AG09309 (cell line): ENCODE measurements at regions not wholly inside any gene's neighbourhood (a gene's known extent, or its start where the extent isn't known, plus 50 kb on each side); places are given as distances from the start of the nearest gene placed in this dataset.
"Not testable (repeated sequence)": the region's sequence is repeated elsewhere in the genome, so short reads cannot be mapped to it uniquely, and the experiment has no call there.

ENCODE experiments used
- DNase-seq: peaks from one replicate; pipeline ENCODE4 v3.0.0-alpha.2; 2010; ENCODE audit warnings: low read depth
- H3K4me3 ChIP-seq: 2 replicates; pipeline ENCODE4 v1.5.1; 2011; ENCODE audit warnings: mild to moderate bottlenecking, low read depth, low read length, moderate library complexity; ENCODE audit not compliant: control insufficient read depth
- TF ChIP-seq, protein P1 (sequence below): IDR thresholded peaks from 2 replicates; pipeline ENCODE4 v1.5.1; 2011; ENCODE audit warnings: mild to moderate bottlenecking, low read depth, low read length, inconsistent platforms; ENCODE audit not compliant: insufficient read depth, control insufficient read depth; ENCODE audit errors: missing control alignments

DNA sequence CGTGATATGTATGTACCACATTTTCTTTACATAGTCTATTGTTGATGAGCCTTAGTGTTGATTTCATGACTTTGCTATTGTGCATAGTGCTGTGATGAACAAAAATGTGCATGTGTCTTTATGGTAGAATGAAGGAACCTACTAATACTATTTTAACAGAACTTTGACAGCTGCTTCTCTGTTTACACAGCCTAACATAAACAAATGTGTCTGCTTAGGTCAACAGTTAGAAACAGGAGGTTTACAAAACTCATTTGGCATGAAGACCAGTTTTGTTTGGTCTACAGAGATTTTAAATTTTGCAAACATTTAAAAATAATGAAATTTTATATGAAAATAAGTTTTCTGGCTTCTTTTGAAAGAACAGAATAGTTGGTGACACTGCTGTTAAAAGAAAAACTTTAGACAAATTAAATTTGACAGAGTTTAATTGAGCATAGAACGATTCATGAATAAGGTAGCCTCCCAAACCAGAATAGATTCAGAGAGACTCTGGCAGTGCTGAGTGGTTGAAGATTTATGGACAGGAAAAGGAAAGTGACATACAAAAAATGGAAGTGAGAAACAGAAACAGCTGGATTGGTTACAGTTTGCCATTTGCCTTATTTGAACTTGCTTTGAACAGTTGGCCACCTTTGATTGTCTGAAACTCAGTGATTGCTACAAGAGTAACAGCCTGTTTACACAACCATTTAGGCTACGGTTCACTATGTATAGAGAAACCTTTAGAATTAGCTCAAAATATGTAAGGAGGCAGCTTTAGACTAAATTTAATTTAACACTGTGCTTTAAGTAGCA is 715.8 kb upstream of the HS3ST5 start:
- H3K4me3 ChIP-seq = no peak overlapping the region
- DNase-seq = no peak
- TF ChIP-seq, protein P1, sequence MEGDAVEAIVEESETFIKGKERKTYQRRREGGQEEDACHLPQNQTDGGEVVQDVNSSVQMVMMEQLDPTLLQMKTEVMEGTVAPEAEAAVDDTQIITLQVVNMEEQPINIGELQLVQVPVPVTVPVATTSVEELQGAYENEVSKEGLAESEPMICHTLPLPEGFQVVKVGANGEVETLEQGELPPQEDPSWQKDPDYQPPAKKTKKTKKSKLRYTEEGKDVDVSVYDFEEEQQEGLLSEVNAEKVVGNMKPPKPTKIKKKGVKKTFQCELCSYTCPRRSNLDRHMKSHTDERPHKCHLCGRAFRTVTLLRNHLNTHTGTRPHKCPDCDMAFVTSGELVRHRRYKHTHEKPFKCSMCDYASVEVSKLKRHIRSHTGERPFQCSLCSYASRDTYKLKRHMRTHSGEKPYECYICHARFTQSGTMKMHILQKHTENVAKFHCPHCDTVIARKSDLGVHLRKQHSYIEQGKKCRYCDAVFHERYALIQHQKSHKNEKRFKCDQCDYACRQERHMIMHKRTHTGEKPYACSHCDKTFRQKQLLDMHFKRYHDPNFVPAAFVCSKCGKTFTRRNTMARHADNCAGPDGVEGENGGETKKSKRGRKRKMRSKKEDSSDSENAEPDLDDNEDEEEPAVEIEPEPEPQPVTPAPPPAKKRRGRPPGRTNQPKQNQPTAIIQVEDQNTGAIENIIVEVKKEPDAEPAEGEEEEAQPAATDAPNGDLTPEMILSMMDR = no peak

DNA sequence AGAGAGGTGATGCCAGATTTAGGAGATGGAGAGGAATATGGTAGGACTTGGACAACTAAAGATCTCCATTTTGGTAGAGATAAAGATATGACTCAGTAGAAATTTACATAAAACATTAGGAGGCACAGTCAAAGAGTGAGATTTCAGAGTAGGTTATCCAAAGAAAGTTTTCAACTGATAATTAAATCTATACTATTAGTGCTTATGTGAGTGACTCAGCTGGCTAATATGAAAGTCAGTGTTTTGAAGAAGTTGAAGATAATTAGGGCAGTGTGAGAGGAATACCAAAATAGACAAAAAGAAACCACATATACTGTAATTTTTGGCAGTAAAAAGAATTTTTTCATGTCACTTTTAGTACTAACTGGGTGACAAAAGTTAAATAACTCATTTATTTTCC is 712.8 kb upstream of the HS3ST5 start:
- no peak for DNase-seq
- TF ChIP-seq, protein P1 = no peak
- no peak overlapping the region for H3K4me3 ChIP-seq

DNA sequence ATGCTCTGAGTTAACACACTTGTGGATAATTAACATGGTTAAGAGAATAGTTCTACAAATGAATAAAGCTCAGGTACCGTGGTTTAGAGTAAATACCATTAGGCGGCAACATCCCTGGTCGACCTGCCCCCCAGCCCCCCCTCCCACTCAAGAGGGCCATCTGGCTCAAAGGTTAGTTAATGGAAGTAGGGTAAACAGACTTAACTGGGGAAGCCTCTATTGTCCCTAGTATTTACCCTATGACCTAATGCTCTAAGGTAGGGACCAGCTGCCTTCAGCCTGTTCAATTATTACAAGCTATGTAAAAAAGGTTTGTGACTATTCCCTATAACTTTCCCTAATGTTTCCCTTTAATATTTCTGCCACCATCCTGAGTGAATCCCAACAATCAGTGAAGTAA is 711.4 kb upstream of the HS3ST5 start:
- not testable (repeated sequence) for DNase-seq, H3K4me3 ChIP-seq

DNA sequence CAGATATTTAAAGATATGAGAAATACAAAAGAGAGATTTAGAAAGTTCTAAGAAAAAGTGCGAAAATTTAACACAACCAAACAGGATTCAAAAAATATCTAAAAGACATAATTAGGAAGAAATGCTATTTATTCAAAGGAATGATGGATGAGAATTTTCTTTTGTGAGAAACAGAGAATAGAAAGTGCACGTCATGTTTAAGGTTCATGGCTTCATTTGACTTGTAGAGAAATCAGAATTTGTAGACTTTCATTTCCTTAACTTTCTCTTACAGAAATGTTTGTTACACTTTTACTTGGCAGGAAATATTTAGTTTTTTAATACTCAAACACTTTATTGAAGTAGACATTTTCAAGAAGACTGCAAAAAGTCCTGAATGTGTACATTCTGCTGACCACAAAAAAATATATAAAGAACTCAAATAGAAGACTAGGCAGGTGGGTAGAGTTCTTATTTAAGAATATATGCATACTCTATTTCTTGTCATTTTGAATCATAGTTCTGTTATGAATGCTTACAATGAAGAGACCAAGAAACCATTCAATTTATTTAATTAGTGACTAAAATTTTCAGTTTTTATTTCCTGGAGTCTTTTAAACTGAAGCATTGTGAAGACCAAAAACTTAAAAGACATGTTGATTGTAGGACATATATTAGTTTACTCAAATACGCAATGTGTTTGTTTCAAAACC is 710.5 kb upstream of the HS3ST5 start:
- TF ChIP-seq, protein P1 = no peak
- DNase-seq = no peak

DNA sequence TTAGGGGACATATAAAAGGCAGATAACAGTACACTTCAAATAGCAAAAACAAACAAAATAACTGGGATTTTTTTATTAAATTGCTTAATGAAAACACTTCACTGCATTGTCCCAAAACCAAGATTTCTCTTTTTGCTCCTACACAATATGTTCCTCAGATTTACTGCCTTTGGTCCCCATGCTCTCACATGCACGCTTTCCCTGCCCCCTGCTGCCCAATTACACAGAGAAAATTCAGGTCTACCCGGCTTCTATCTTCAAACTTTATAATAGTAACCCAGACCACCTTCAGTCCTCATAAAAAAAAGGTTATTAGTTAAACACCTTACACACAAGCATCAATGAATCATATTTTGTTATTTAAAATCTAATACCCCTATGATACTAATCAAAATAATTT is 673.8 kb upstream of the HS3ST5 start:
- DNase-seq = no peak
- TF ChIP-seq, protein P1 = no peak
- H3K4me3 ChIP-seq = no peak overlapping the region

More for the DNA sequence above, 710.5 kb upstream of the HS3ST5 start:
- H3K4me3 ChIP-seq = no peak overlapping the region

DNA sequence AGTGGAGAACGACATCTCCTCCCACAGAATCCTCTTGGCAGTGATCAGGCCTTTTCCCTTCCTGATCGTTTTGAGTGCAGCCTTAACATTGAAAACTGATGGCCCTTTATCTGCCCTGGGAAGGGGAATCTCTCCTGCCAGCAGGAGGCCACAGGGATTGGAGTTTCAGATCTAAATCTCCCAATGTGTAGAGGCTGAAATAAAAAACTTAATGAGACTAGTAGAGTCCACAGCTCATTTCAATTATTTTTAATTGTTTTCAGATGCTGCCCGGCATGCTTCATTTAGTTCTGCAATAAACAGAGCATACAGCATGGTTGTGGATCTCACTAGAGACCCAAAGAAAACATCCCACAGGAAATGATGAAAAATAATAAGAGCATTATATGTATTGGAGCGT is 662.2 kb upstream of the HS3ST5 start:
- no peak overlapping the region for H3K4me3 ChIP-seq
- DNase-seq = no peak

DNA sequence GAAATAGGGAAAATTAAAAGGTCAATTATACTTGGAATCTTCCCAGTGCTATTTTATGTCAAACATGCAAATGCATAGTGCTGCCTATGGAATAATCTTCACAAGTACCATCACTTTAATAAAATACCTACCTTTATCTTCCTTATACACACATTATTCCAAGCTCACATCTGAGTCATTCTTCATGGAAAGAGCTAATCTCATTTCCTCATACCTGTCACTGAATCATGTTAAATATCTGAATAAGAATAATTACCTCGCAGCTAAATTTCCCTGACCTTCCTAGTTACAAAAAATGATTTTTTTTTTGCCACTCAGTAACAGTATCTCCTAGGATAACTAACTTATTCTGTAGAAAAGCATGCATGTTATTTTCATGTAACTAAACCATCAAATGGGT is 661.4 kb upstream of the HS3ST5 start:
- DNase-seq = no peak
- H3K4me3 ChIP-seq = no peak overlapping the region
- TF ChIP-seq, protein P1 = no peak

More for the DNA sequence above, 662.2 kb upstream of the HS3ST5 start:
- TF ChIP-seq, protein P1 = no peak
